A673 (cell line): ENCODE measurements at regions not wholly inside any gene's neighbourhood (a gene's known extent, or its start where the extent isn't known, plus 50 kb on each side); places are given as distances from the start of the nearest gene placed in this dataset.

Source experiments
- BruUV-seq: library from RNA; stranded (reverse); fragments of 400-500 nt; replicated peaks from 2 replicates; lab custom pipeline; 2021; lab: Mats Ljungman, UMichigan
- CTCF ChIA-PET: fragments of 300-600 bp; sonication (Branson Sonifier 250); formaldehyde crosslinking; loops from one replicate; lab custom pipeline; 2022; ENCODE audit warnings: antibody characterized with exemption; lab: Charles Lee
- POLR2A ChIA-PET: fragments of 300-600 bp; sonication (Branson Sonifier 250); formaldehyde crosslinking; loops from one replicate; lab custom pipeline; 2022; ENCODE audit warnings: antibody characterized with exemption; ENCODE audit not compliant: low non-redundant PET; lab: Charles Lee
- DNase-seq: peaks from one replicate; pipeline ENCODE4 v3.0.0-alpha.2; 2015; ENCODE audit warnings: low spot score
- H3K27ac ChIP-seq: fragments of 200-600 bp; sonication (generic); 2 replicates; pipeline ENCODE4 v1.5.1; 2016; ENCODE audit warnings: mixed run types, low read depth, mild to moderate bottlenecking, mixed read lengths, antibody characterized with exemption, low read length; ENCODE audit not compliant: poor library complexity, severe bottlenecking
- H3K27me3 ChIP-seq: fragments of 200-600 bp; sonication (generic); replicated peaks from 2 replicates; pipeline ENCODE4 v1.6.1; 2017; ENCODE audit warnings: mixed run types, low read depth, mild to moderate bottlenecking, mixed read lengths, antibody characterized with exemption, low read length; ENCODE audit not compliant: insufficient read depth, poor library complexity
- H3K36me3 ChIP-seq: fragments of 200-600 bp; sonication (generic); 2 replicates; pipeline ENCODE4 v1.6.1; 2016; ENCODE audit warnings: mixed run types, mild to moderate bottlenecking, mixed read lengths, antibody characterized with exemption, low read length; ENCODE audit not compliant: insufficient read depth, poor library complexity, severe bottlenecking
- H3K4me1 ChIP-seq: fragments of 200-600 bp; sonication (generic); 2 replicates; pipeline ENCODE4 v1.6.1; 2017; ENCODE audit warnings: mixed run types, mild to moderate bottlenecking, mixed read lengths, antibody characterized with exemption, low read length; ENCODE audit not compliant: insufficient read depth, poor library complexity, severe bottlenecking
- H3K4me3 ChIP-seq: fragments of 200-600 bp; sonication (generic); 2 replicates; pipeline ENCODE4 v1.5.1; 2016; ENCODE audit warnings: low read depth, mixed run types, mild to moderate bottlenecking, mixed read lengths, low read length; ENCODE audit not compliant: poor library complexity, severe bottlenecking
- H3K9me3 ChIP-seq: fragments of 200-600 bp; sonication (generic); 2 replicates; pipeline ENCODE4 v1.6.1; 2016; ENCODE audit warnings: mixed run types, low read depth, mild to moderate bottlenecking, mixed read lengths, antibody characterized with exemption, low read length; ENCODE audit not compliant: poor library complexity, severe bottlenecking
- CTCF ChIP-seq: fragments of 300-800, 200-600 bp; sonication (generic); conservative IDR thresholded peaks from 2 replicates; pipeline ENCODE4 v1.5.1; 2017; ENCODE audit warnings: low read depth, mild to moderate bottlenecking, antibody characterized with exemption, low read length, moderate library complexity, mixed read lengths
- EZH2 ChIP-seq: fragments of 200-600 bp; sonication (generic); IDR thresholded peaks from 2 replicates; pipeline ENCODE4 v1.6.1; 2017; ENCODE audit warnings: borderline replicate concordance, low read depth, mild to moderate bottlenecking, mixed read lengths, antibody characterized with exemption, low read length; ENCODE audit not compliant: poor library complexity, severe bottlenecking
- intact Hi-C: fragments of 100-400 bp; cut with micrococcal nuclease; formaldehyde crosslinking; loops from one replicate; pipeline ENCODE4 v1.10.0; 2022; ENCODE audit not compliant: unreplicated experiment

- Histone ChIP-seq H3K27me3 (no peaks in the 10 kb centered on the region), H3K9me3 (peaks cover 39% of the 10 kb centered on the region), H3K36me3 (no peaks in the 10 kb centered on the region), H3K4me1 (no peaks in the 10 kb centered on the region), H3K4me3 (no peak overlapping the region), H3K27ac (no peak overlapping the region)
- POLR2A ChIA-PET: no interaction called here
- intact Hi-C loops: no loop called here
- TF ChIP-seq CTCF: no peak
- no peak for TF ChIP-seq EZH2
- BruUV-seq: no TSS peak
- CTCF ChIA-PET: no interaction called here
- DNase-seq: no peak
These were observed 131.3 kb upstream of the SNRPN start for GRCh38 chr15:24823473-24823872.

GRCh38 chr15:24832282-24832681 is 122.5 kb upstream of the SNRPN start:
- Histone ChIP-seq H3K27me3 (no peaks in the 10 kb centered on the region), H3K9me3 (peaks cover 29% of the 10 kb centered on the region), H3K36me3 (no peaks in the 10 kb centered on the region), H3K27ac (no peak overlapping the region), H3K4me3 (no peak overlapping the region), H3K4me1 (no peaks in the 10 kb centered on the region)
- DNase-seq: no peak
- intact Hi-C loops: no loop called here
- no peak for TF ChIP-seq CTCF
- TF ChIP-seq EZH2: no peak
- POLR2A ChIA-PET: no interaction called here
- BruUV-seq: no TSS peak
- CTCF ChIA-PET: no interaction called here

GRCh38 chr15:24835301-24835700 is 119.5 kb upstream of the SNRPN start:
- TF ChIP-seq EZH2: no peak
- no peak for TF ChIP-seq CTCF
- H3K4me3 ChIP-seq: no peak overlapping the region
- no peaks in the 10 kb centered on the region for H3K36me3 ChIP-seq
- intact Hi-C loops: no loop called here
- no TSS peak for BruUV-seq
- H3K27me3 ChIP-seq: no peaks in the 10 kb centered on the region
- H3K27ac ChIP-seq: no peak overlapping the region
- ChIA-PET POLR2A (no interaction called here), CTCF (no interaction called here)
- no peaks in the 10 kb centered on the region for H3K4me1 ChIP-seq
- no peak for DNase-seq
- peaks cover 25% of the 10 kb centered on the region for H3K9me3 ChIP-seq
